ENCODE measurements at regions not wholly inside any gene's neighbourhood (a gene's known extent, or its start where the extent isn't known, plus 50 kb on each side); places are given as distances from the start of the nearest gene placed in this dataset.
"Not testable (repeated sequence)": the region's sequence is repeated elsewhere in the genome, so short reads cannot be mapped to it uniquely, and the experiment has no call there.

GRCh38 chr9:62526306-62526705 lies 1336.5 kb downstream of the SPATA31A7 start:
- H3K4me1 ChIP-seq (replicated peaks in 1 of 2); H3K4me3 ChIP-seq; H3K27ac ChIP-seq; H3K27me3 ChIP-seq; intact Hi-C loops (cut with DNase I); H3K36me3 ChIP-seq (replicated peaks in 1 of 2); H3K9me3 ChIP-seq (replicated peaks in 1 of 3): not testable (repeated sequence)
- peak in 2 of 7 donors; percentile 12 to 45 for DNase-seq
- WGBS, 4 donors = 76 to 87% (median 83%) methylated on average over 3 to 4 of the region's 5 CpGs

- DNase-seq; H3K4me3 ChIP-seq; H3K27me3 ChIP-seq; H3K4me1 ChIP-seq (replicated peaks in 1 of 2); intact Hi-C loops (cut with DNase I); H3K9me3 ChIP-seq (replicated peaks in 1 of 3); H3K36me3 ChIP-seq (replicated peaks in 1 of 2): not testable (repeated sequence)
- peak overlapping the region in 1 of 5 donors; percentile 40 for H3K27ac ChIP-seq
- WGBS, 4 donors = 0 to 18% (median 5%) methylated on average over 2 to 5 of the region's 34 CpGs
Observed at GRCh38 chr9:62532162-62532776, 1342.4 kb downstream of the SPATA31A7 start.

GRCh38 chr9:62532777-62533173 lies 1342.9 kb downstream of the SPATA31A7 start:
- H3K27ac ChIP-seq; H3K36me3 ChIP-seq (replicated peaks in 1 of 2); H3K27me3 ChIP-seq; H3K4me3 ChIP-seq; H3K9me3 ChIP-seq (replicated peaks in 1 of 3); intact Hi-C loops (cut with DNase I); H3K4me1 ChIP-seq (replicated peaks in 1 of 2): not testable (repeated sequence)
- 0% methylated on average over 3 of the region's 16 CpGs; no CpG with 5 or more reads in 2 of the 4 donors for WGBS, 4 donors
- DNase-seq = peak in 2 of 7 donors; percentile 39 to 41

GRCh38 chr9:62550539-62550938 lies 1360.7 kb downstream of the SPATA31A7 start:
- intact Hi-C loops (cut with DNase I); H3K4me1 ChIP-seq (replicated peaks in 1 of 2); H3K27ac ChIP-seq; H3K4me3 ChIP-seq; H3K27me3 ChIP-seq; H3K36me3 ChIP-seq (replicated peaks in 1 of 2); H3K9me3 ChIP-seq (replicated peaks in 1 of 3); DNase-seq: not testable (repeated sequence)
- TF ChIP-seq CTCF (IDR thresholded peaks at IDR 0.05) = peak in 1 of 6 experiments; percentile 13
- 5 to 13% methylated on average over 7 to 15 of the region's 26 CpGs; no CpG with 5 or more reads in 2 of the 4 donors for WGBS, 4 donors

- intact Hi-C loops (cut with DNase I); H3K27ac ChIP-seq; H3K27me3 ChIP-seq; H3K4me3 ChIP-seq; H3K9me3 ChIP-seq (replicated peaks in 1 of 3); DNase-seq; H3K4me1 ChIP-seq (replicated peaks in 1 of 2); H3K36me3 ChIP-seq (replicated peaks in 1 of 2): not testable (repeated sequence)
- 80 to 82% methylated on average over 1 to 3 of the region's 8 CpGs; no CpG with 5 or more reads in 2 of the 4 donors for WGBS, 4 donors
Observed at GRCh38 chr9:62560603-62561002, 1370.8 kb downstream of the SPATA31A7 start.

GRCh38 chr9:62565132-62565531 lies 1375.3 kb downstream of the SPATA31A7 start:
- H3K27me3 ChIP-seq; H3K27ac ChIP-seq; H3K36me3 ChIP-seq (replicated peaks in 1 of 2); intact Hi-C loops (cut with DNase I); DNase-seq; H3K4me1 ChIP-seq (replicated peaks in 1 of 2); H3K9me3 ChIP-seq (replicated peaks in 1 of 3); H3K4me3 ChIP-seq: not testable (repeated sequence)
- 32 to 48% (median 43%) methylated on average over 1 to 2 of the region's 3 CpGs for WGBS, 4 donors

- H3K27me3 ChIP-seq; H3K4me1 ChIP-seq (replicated peaks in 1 of 2); DNase-seq; intact Hi-C loops (cut with DNase I); H3K27ac ChIP-seq; H3K9me3 ChIP-seq (replicated peaks in 1 of 3); H3K36me3 ChIP-seq (replicated peaks in 1 of 2); H3K4me3 ChIP-seq: not testable (repeated sequence)
- WGBS, 4 donors = no CpG with 5 or more reads among the region's 4 CpGs
Observed at GRCh38 chr9:62566430-62566829, 1376.6 kb downstream of the SPATA31A7 start.

GRCh38 chr9:62597128-62597527 lies 1407.3 kb downstream of the SPATA31A7 start:
- DNase-seq; H3K9me3 ChIP-seq (replicated peaks in 1 of 3); H3K4me1 ChIP-seq (replicated peaks in 1 of 2); H3K27me3 ChIP-seq; intact Hi-C loops (cut with DNase I); H3K27ac ChIP-seq; H3K4me3 ChIP-seq; H3K36me3 ChIP-seq (replicated peaks in 1 of 2): not testable (repeated sequence)
- 36 to 40% methylated on average over 3 to 4 of the region's 16 CpGs; no CpG with 5 or more reads in 2 of the 4 donors for WGBS, 4 donors

Data from adrenal gland (tissue), 9 donors.